HG03457 (cell line): ENCODE measurements at regions not wholly inside any gene's neighbourhood (a gene's known extent, or its start where the extent isn't known, plus 50 kb on each side); places are given as distances from the start of the nearest gene placed in this dataset.
"Not testable (repeated sequence)": the region's sequence is repeated elsewhere in the genome, so short reads cannot be mapped to it uniquely, and the experiment has no call there.

Experiments used
- ATAC-seq: cut with Tn5 transposase; IDR thresholded peaks from one replicate; pipeline ENCODE4 v1.9.1; 2021; ENCODE audit warnings: moderate number of reproducible peaks; ENCODE audit not compliant: unreplicated experiment

DNA sequence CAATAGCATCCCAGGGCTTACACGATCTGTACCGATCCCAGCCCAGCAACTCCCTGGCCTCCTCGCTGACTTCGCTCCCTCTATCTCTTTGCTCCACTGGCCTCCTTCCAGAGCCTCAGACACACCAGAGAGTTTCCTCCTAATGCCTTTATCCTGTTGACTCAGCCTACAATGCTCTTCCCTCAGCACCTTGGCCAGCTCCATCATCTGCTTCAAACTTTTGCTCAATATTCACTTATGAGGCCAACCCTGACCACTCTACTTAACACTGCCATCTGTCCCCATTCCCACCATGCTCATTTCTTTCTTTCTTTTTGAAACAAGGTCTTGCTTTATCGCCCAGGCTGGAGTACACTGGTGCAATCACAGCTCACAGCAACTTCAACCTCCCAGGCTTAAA is 180.9 kb downstream of the CEP170 start:
- ATAC-seq: not testable (repeated sequence)

DNA sequence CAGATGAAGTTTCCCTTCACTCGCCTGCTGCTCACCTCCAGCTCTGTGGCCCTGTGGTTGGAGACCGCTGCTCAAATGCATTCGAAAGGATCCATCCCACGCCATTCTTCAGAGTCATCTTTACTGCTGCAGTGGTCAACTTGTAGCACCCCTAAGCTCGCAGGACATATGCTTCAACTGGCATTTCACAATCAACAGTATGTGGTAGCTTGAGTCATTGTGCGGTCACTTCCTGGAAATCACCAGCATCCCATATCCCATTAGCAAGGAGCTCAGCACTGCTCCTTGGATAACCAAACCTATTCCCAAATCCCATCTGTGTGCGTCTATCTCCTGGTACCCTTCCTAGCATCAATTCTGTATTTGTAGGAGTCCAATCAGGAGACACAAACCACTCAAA is 188.0 kb downstream of the CEP170 start:
- ATAC-seq: not testable (repeated sequence)

DNA sequence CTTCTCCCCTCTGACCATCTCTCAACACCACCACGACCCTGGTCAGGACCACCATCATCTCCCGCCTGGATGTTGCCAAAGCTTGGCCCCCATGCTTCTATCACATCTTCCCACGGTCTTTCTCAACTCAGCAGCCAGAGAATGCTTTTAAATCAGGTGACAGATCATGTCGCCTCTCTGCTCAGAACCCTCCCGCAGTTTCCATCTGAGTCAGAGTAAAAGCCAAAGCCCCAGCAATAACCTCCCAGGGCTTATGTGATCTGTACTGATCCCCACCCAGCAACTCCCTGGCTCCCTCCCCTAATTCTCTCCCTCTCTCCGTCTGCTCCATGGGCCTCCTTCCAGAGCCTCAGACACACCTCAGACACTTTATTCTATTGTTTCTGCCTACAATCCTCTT is 193.1 kb downstream of the CEP170 start:
- ATAC-seq: not testable (repeated sequence)

DNA sequence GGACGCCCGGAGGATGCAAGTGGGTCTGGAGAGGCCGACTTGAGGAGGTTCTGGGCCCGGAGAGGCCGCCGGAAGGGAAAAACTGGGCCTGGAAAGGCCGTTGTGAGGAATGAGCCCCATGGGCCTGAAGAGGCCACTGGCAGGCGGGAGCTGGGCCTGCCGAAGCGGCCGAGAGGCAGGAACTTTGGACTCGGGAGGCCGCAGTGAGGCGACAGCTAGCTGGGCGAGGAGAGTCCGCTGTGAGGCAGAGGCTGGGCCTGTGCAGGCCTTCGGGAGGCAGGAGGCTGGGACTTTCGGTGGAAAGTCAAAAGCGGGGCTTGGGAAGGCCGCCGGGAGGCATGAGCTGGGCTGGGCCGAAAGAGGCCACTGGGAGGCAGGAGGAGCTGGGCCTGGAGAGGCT is 199.6 kb downstream of the CEP170 start:
- not testable (repeated sequence) for ATAC-seq

DNA sequence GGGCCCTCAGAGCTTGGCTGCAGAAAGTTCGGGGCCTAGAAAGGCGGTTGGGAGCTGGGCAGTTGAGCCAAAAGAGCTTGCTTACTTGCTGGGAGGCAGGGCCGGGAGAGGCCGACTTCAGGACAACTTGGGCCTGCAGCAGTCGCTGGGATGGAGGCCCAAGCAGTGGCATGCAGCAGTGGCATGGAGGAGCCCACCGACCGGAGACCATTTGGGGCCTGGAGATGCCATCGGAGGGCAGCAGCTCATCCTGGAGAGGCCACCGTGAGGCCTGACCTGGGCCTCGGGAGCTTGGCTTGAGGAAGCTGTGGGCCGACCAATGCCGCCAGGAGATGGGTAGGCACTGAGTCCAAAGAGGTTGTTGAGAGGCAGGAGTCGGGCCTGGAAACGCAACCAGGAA is 200.0 kb downstream of the CEP170 start:
- not testable (repeated sequence) for ATAC-seq

DNA sequence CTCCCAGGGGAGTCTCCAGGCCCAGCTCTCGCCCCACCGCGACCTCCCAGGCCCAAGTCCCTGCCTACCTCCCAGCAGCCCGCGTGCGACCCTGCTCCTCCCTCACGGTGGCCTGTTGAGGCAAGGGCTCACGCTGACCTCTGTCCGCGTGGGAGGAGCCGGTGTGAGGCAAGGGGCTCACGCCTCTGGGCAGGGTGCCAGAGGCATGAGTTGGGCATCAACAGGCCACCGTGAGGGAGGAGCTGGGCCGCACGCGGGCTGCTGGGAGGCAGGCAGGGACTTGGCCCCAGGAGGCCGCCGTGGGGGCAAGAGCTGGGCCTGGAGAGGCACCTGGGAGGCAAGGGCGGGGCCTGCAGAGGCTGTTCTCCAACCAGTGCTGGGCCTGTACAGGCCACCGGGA is 200.4 kb downstream of the CEP170 start:
- not testable (repeated sequence) for ATAC-seq

DNA sequence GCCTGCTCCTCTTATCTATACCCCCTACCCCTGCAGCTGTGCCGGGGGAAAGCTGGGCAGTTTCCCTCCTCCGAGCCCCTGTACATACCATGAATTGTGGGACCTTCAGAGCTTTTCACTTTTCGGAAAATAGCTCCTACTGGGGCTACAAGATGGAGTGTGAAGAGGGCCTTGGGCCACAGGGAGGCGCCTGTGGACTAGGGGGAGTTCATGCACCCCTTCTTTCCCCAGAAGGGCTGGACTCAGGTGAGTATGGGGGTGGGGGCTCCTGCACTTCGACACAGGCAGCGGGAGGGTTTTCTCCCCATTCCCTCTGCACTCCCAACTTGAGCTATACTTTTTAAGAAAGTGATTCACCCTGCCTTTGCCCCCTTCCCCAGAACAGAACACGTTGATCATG is 202.0 kb downstream of the CEP170 start:
- not testable (repeated sequence) for ATAC-seq

DNA sequence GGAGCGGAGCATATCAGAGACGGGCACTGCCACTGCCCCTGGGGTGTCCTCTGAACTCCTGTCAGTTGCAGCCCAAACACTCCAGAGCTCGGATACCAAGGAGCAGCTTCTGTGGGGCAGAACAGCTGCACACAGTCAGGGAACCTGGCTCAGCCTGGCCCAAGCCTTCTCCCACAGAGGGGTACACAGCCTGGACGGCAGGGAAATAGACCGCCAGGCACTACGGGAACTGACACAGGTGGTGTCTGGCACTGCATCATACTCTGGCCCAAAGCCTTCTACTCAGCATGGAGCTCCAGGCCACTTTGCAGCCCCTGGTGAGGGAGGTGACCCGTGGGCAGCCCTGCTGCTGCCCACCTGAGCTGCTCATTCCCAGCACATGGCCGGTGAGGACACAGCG is 204.5 kb downstream of the CEP170 start:
- ATAC-seq: not testable (repeated sequence)

DNA sequence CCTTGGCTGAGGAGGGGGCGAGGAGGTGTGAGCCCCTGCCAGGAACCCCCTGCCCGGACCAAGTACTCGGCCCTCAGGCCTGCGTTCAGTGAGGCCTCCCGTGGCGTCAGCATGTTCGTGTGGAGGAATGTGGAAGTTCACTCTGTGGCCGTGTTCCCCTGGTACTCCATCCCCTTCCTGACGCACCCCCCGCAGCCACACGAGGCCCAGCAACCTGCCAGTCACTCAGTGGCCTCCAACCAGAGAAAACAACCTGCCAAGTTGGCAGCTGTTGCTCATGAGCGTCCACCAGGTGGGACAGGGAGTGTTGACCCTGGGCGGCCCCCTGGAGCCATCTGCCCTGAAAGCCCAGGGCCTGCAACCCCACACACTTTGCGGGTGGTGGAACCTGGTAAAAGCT is 205.4 kb downstream of the CEP170 start:
- not testable (repeated sequence) for ATAC-seq

DNA sequence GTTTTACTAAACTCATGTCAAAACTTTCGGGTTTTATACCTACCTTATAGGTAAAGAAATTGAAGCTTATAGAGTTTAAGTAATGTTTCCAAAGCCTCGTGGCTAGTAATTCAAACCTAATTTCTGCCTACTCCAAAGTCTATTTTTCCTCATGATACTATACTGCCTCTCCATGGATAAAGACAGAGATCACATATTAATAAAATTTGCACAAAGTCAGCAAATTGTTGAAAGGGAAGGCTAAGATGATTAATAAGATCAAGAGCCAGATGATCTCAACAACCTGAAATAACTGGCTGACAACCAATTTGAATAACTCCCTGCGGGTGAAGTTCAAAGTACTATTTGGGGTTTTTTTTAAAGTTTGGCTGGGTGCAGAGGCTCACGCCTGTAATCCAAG is 233.7 kb downstream of the CEP170 start:
- ATAC-seq: not testable (repeated sequence)

DNA sequence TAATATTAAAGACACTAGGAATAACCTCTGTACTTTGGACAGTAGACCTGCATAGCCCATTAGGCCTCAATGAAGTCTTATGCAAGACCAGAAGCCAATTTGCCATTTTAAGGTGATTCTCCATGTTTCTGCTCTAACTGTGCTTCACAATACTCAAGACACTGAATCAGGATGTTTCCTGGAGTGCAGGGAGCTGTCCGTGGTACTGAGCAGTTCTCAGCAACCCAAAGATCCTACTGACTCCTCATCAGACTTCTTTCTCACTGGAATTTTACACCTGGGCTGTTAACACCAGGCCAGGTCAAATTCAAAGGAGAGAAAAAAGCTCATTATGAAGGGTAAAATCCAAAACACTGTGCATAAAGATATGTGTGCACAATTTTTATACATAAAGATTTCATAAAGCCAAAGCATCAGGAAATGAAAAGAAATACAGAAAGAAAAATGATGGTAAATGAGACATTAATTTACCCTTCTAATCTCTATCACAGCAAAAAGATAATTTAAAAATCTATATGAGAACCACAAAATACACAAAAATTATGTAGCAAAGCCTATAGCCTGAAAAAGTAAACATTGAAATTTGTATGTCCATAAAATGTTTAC is 235.9 kb downstream of the CEP170 start:
- not testable (repeated sequence) for ATAC-seq

DNA sequence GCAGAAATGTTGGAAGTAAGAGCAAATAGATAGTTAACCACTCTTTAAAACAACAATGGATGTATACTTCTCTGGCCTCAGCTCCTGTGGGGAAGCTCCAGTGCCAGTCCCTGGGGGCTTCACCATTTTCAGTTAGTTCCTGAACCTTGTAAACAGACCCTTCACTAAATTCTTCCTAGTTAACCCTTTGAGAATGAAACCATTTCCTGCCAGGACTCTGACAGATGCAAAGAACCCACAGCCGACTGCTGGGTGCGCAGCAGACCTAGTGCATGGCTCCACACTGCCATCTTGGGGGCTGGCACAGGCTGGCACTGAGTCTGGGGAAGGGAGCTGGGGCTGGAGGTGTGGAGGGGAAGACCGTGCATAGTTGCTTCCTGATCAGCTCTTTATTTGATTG is 244.4 kb downstream of the CEP170 start:
- ATAC-seq: not testable (repeated sequence)

DNA sequence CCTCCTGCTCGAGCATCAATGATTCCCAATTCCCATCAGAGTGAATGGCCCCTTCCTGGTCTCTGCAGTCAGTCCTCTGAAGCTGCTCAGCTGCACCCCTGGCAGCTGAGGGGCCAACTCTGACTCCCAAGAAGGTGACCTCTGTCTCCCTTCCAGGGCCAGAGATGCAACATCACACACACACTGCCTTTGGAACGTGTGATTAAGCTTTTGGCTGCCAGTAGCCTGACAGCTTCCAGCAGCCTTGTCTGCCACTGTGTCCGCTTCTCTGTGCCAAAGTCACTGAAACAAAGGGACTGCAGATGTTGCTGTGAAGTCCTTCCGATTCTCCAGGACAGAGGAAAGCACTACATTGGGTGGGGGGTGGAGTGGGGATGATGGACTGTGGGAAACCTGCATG is 254.1 kb downstream of the CEP170 start:
- not testable (repeated sequence) for ATAC-seq

DNA sequence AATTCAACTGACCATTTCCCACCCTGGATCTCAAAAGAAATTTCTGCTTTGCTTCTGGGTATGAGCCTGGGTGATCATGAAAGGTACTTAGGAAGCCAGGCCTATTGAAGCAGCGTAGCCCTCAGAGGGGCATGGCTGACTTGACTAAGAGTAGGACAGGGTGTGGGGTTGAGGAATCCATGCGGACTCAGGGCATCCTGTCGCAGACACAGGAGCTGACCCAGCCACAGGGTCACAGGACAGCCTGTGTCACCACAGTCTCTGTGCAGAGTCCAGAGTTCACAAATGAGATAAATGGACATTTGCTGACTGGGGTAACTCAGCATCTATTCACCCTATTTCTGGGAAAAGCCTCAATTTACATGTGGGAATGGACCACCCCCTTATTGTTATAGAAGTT is 262.3 kb downstream of the CEP170 start:
- ATAC-seq: not testable (repeated sequence)

DNA sequence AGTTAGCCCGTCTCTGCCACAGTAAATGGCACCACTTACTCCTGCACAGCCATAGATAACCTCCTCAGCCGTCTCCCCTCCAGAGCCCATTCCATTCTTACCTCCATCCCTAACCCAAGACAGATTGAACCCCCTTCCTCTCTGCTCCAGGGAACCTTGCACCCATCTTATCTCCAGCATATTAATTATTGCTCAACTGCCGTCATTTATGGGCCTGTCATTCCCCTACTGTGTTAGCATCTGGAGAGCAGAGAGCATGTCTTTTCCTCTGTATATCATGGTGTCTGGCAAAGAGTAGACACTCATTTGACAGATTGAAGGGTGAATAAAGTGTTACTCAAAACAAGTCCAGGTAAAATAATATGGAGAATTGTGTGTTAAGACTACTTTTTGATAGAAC is 270.0 kb downstream of the CEP170 start:
- ATAC-seq: not testable (repeated sequence)

DNA sequence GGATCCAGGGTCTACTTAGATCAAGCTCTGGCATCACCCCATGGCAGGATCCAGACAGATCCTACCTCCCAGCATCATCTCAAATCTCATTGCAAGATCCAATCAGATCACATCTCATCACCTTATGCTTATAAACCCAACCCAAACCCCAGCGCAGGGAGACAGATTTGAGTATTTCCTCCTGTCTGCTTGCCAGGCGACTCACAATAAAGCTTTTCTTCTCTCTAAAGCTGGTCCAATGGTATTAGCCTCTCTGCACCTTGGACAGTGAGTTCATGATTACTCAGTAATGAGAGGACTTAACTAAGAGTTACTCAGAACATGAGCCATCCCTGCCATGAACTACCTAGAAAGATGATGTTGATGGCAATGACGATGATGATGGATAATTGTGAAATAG is 281.7 kb downstream of the CEP170 start:
- ATAC-seq: not testable (repeated sequence)

DNA sequence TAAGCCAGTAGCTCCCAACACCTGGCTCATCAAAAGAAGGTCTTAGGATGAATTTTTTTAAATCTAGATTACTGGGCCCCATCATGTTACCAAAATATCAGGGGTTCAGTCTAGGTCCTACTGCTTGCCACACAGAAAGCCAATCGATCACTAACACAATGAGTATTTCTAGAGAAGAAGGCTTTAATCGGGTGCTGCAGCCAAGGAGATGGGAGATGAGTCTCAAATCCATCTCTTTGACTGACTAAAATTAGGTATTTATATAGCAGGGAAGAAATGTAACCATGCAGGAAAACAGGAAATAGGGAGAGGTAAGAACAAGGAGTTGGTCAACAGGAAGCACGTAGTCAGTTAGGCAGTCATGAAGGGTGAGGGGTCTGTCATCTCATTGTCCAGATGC is 288.2 kb downstream of the CEP170 start:
- ATAC-seq: no peak

DNA sequence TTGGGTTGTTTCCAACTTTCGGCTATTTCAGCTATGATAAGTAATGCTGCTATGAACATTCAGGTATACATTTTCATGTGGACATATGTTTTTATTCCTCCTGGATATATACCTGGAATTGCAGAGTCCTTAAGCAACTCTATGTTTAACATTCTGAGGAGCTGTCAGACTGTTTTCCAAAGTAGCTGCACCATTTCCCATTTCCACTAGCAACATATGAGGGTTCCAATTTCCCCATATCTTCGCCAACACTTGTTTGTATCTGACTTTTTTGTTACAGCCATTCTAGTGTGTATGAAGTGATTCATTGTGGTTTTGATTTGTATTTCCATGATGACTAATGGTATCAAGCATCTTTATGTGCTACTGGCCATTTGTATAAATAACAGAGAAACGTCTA is 295.7 kb downstream of the CEP170 start:
- not testable (repeated sequence) for ATAC-seq

DNA sequence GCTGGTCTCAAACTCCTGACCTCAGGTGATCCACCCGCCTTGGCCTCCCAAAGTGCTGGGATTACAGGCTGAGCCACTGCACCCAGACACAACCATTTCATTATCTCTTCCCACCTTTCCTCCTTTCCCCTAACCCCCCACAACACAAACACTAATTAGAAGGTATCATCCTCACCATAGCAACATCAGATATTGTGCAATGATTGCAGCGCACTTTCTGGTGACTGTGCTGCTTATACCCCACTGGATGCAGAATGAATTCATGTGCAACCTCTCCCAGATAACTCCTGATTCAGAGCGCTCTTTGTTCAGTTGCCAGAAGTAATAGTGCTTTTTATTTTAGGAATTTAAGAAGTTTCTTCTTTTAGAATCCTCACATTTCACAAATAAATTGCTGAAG is 300.1 kb downstream of the CEP170 start:
- not testable (repeated sequence) for ATAC-seq

DNA sequence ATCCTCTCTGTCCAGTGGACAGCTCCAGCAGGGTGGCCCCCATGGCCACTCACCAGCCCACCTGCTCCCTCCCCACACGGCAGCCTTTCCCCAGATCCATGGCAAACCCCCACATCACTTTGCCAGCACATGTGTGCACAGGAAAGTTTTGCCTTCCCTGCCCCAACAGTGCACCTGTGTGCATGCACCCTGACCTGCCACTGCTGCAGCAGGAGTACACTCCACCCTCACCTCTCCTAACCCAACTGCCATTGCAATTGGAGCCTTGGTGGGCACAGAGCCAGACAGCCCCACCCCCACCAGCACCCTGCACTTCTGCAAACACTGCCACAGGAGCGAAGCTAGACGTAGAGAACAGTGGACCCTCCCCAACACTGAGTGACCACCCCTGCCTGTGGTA is 308.9 kb downstream of the CEP170 start:
- ATAC-seq: no peak

DNA sequence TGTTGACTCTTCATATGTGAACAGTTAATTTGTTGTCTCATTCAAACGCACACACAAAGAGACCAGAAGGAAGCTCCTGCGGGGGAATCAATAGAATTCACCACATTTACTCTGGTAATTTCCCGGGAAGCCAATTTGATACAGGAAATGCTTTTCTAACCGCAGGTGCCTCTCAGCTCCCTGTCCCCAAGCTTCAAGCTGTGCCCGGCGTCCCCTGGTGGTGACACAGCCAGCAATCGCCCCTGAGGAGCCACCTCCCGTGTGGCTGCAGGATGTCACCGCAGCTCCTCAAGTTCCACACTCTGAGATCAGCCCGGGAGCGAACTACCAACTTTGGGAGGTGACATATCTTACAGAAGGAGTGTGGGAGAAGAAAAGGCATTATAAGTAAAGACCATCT is 318.4 kb downstream of the CEP170 start:
- not testable (repeated sequence) for ATAC-seq

DNA sequence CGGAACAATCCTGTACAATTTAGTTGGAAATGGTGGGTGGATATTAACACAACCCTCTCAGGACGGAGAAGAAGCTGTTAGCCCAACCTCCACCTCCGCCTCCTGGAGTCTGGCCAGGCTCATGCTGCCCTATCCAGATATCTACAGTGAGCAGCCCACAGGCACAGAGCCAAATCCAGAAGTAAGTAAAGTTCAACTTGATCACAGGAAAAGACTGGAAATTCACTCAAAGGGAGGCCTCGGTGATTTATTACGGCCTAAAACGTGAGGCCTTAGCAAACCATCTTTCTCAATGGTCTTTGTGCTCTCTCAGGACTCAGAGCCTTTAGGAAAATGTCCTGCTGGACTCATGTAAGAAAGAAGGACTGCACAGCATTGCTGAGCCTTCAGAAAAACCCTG is 330.4 kb downstream of the CEP170 start:
- ATAC-seq: not testable (repeated sequence)

DNA sequence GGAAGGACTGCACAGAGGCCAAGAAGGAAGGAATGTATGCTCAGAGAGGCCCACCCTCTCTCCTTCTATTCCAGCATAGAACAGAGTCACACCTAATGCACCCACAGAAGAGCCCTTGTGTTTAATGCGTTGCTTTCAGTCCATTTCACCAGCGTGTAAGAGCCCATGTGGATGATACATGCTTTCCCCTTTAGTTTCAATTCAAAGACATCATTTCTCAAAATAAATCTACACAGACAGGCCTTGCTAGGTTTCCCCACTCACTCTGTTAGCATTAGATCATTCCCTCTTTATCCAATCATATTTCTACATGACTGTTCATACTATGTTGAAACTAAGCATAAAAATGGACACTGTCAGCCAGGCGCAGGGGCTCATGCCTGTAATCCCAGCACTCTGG is 331.5 kb downstream of the CEP170 start:
- not testable (repeated sequence) for ATAC-seq
